HCT116 (cell line): ENCODE measurements at regions not wholly inside any gene's neighbourhood (a gene's known extent, or its start where the extent isn't known, plus 50 kb on each side); places are given as distances from the start of the nearest gene placed in this dataset.

Experiments used
- ATAC-seq: fragments of 200-7000 bp; cut with Tn5 transposase; 2 replicates; pipeline ENCODE4 v1.9.1; 2020; ENCODE audit warnings: mild to moderate bottlenecking, moderate library complexity
- BruUV-seq: library from RNA; stranded (reverse); fragments of 400-500 nt; replicated peaks from 2 replicates; lab custom pipeline; 2021; lab: Mats Ljungman, UMichigan
- CTCF ChIA-PET: fragments of 300-600 bp; sonication (Branson Sonifier 250); formaldehyde crosslinking; loops from one replicate; lab custom pipeline; 2021; ENCODE audit warnings: antibody characterized with exemption; lab: Charles Lee
- POLR2A ChIA-PET: fragments of 300-600, 350-600 bp; sonication (Branson Sonifier 250); formaldehyde crosslinking; loops from one replicate; lab custom pipeline; 2021; ENCODE audit warnings: antibody characterized with exemption; lab: Charles Lee
- RAD21 ChIA-PET, 2 experiments: fragments of 300-600 bp; sonication (Branson Sonifier 250); formaldehyde crosslinking; loops; one replicate each; lab custom pipeline; 2023; ENCODE audit warnings: low total read pairs in 2 of 2; ENCODE audit not compliant: uncharacterized antibody in 2 of 2, unreplicated experiment in 2 of 2, low non-redundant PET in 1 of 2; lab: Charles Lee
- DNase-seq: peaks from one replicate; pipeline ENCODE4 v3.0.0-alpha.2; 2010; ENCODE audit warnings: low read depth, low spot score
- H2AFZ ChIP-seq: fragments of 200-600 bp; shearing (Covaris generic), sonication (generic); 2 replicates; pipeline ENCODE4 v1.6.1; 2017; ENCODE audit warnings: low read depth, mixed run types, mixed read lengths, antibody characterized with exemption, low read length; ENCODE audit not compliant: poor library complexity, severe bottlenecking
- H3K27ac ChIP-seq: 2 replicates; pipeline ENCODE4 v1.5.1; 2012; ENCODE audit warnings: low read depth, low read length
- H3K27me3 ChIP-seq: fragments of 200-600 bp; sonication (generic); 2 replicates; pipeline ENCODE4 v1.6.1; 2016; ENCODE audit warnings: mixed run types, low read length, mixed read lengths; ENCODE audit not compliant: insufficient read depth
- H3K36me3 ChIP-seq, 2 experiments: fragments of 200-500 bp in 1 of 2; fragments of 200-600 bp in 1 of 2; sonication (Bioruptor generic) in 1 of 2; sonication (generic) in 1 of 2; 2 replicates each; pipeline versions ENCODE4 v1.5.1 to v1.6.1; 2014 to 2016; ENCODE audit warnings: low read length in 2 of 2, inconsistent platforms in 1 of 2, mixed read lengths in 1 of 2, mixed run types in 1 of 2; ENCODE audit not compliant: insufficient read depth in 2 of 2, control insufficient read depth in 1 of 2
- H3K4me1 ChIP-seq, 2 experiments: fragments of 200-600 bp in 1 of 2; sonication (generic) in 1 of 2; 2 replicates each; pipeline versions ENCODE4 v1.5.1 to v1.6.1; 2012 to 2017; ENCODE audit warnings: low read length in 2 of 2, inconsistent platforms in 1 of 2, mild to moderate bottlenecking in 1 of 2, mixed read lengths in 1 of 2, mixed run types in 1 of 2, moderate library complexity in 1 of 2; ENCODE audit not compliant: insufficient read depth in 2 of 2, control insufficient read depth in 1 of 2
- H3K4me2 ChIP-seq: fragments of 200-600 bp; sonication (generic); 2 replicates; pipeline ENCODE4 v1.6.1; 2017; ENCODE audit warnings: mixed run types, low read length, mixed read lengths
- H3K4me3 ChIP-seq, 2 experiments: fragments of 200-600 bp in 1 of 2; sonication (generic) in 1 of 2; replicated peaks in 1 of 2; 2 replicates each; pipeline ENCODE4 v1.5.1; 2011 to 2016; ENCODE audit warnings: low read length in 2 of 2, control low read depth in 1 of 2, low read depth in 1 of 2, mild to moderate bottlenecking in 1 of 2, mixed read lengths in 1 of 2, mixed run types in 1 of 2
- H3K79me2 ChIP-seq: fragments of 200-600 bp; sonication (generic); 2 replicates; pipeline ENCODE4 v1.6.1; 2017; ENCODE audit warnings: mild to moderate bottlenecking, mixed run types, low read length, moderate library complexity, mixed read lengths; ENCODE audit not compliant: insufficient read depth
- H3K9ac ChIP-seq: fragments of 200-600 bp; sonication (generic); 2 replicates; pipeline ENCODE4 v1.6.1; 2016; ENCODE audit warnings: low read length, mixed read lengths
- H3K9me2 ChIP-seq: fragments of 200-600 bp; sonication (generic), shearing (Covaris generic); 2 replicates; pipeline ENCODE4 v1.6.1; 2017; ENCODE audit warnings: mixed run types, mild to moderate bottlenecking, moderate library complexity; ENCODE audit not compliant: insufficient read depth
- H3K9me3 ChIP-seq, 2 experiments: fragments of 200-500 bp in 1 of 2; fragments of 200-600 bp in 1 of 2; sonication (Bioruptor generic) in 1 of 2; sonication (generic) in 1 of 2; 2 replicates each; pipeline ENCODE4 v1.6.1; 2014 to 2017; ENCODE audit warnings: low read length in 2 of 2, mixed read lengths in 2 of 2, inconsistent platforms in 1 of 2, low read depth in 1 of 2, mild to moderate bottlenecking in 1 of 2, mixed run types in 1 of 2, moderate library complexity in 1 of 2; ENCODE audit not compliant: control insufficient read depth in 1 of 2, insufficient read depth in 1 of 2
- H4K20me1 ChIP-seq: fragments of 200-600 bp; sonication (generic), shearing (Covaris generic); 2 replicates; pipeline ENCODE4 v1.6.1; 2017; ENCODE audit warnings: mixed run types, mild to moderate bottlenecking, moderate library complexity; ENCODE audit not compliant: insufficient read depth
- ELF1 ChIP-seq: IDR thresholded peaks from 2 replicates; pipeline ENCODE4 v1.6.1; 2012; ENCODE audit warnings: low read depth, borderline replicate concordance
- EZH2phosphoT487 ChIP-seq: fragments of 200-600 bp; IDR thresholded peaks from 2 replicates; pipeline ENCODE4 v1.6.1; 2018; ENCODE audit warnings: antibody characterized with exemption, borderline replicate concordance
- FOSL1 ChIP-seq: IDR thresholded peaks from 2 replicates; pipeline ENCODE4 v1.6.1; 2012; ENCODE audit warnings: low read depth
- JUND ChIP-seq: IDR thresholded peaks from 2 replicates; pipeline ENCODE4 v1.6.1; 2012
- POLR2A ChIP-seq: IDR thresholded peaks from 2 replicates; pipeline ENCODE4 v1.7.0; 2011; ENCODE audit warnings: borderline replicate concordance; ENCODE audit not compliant: insufficient read depth, insufficient read length; ENCODE audit errors: extremely low read depth
- POLR2AphosphoS5 ChIP-seq: IDR thresholded peaks from 2 replicates; pipeline ENCODE4 v1.6.1; 2011; ENCODE audit warnings: mild to moderate bottlenecking, low read depth, low read length, moderate library complexity
- RAD21 ChIP-seq: IDR thresholded peaks from 2 replicates; pipeline ENCODE4 v1.6.1; 2012; ENCODE audit warnings: low read depth, mild to moderate bottlenecking
- SP1 ChIP-seq: IDR thresholded peaks from 2 replicates; pipeline ENCODE4 v1.6.1; 2012; ENCODE audit warnings: low read depth
- SRF ChIP-seq: IDR thresholded peaks from 2 replicates; pipeline ENCODE4 v1.6.1; 2012; ENCODE audit warnings: low read depth
- ZFX ChIP-seq: fragments of 450-650 bp; IDR thresholded peaks from 2 replicates; pipeline ENCODE4 v1.6.1; 2017
- intact Hi-C: fragments of 100-400 bp; cut with micrococcal nuclease; formaldehyde crosslinking; loops from 2 replicates; pipeline ENCODE4 v1.10.0; 2022
- TF ChIP-seq, protein P1 (sequence below): IDR thresholded peaks from 2 replicates; pipeline ENCODE4 v1.6.1; 2012; ENCODE audit warnings: low read depth
- TF ChIP-seq, protein P2 (sequence below), 3 experiments: fragments of 200-600 bp in 1 of 3; sonication (generic) in 1 of 3; IDR thresholded peaks in 2 of 3; conservative IDR thresholded peaks in 1 of 3; 2 replicates each; pipeline ENCODE4 v1.5.1; 2012 to 2017; ENCODE audit warnings: low read depth in 2 of 3, low read length in 2 of 3, antibody characterized with exemption in 1 of 3, borderline replicate concordance in 1 of 3, control low read depth in 1 of 3, mild to moderate bottlenecking in 1 of 3, mixed read lengths in 1 of 3, mixed run types in 1 of 3, moderate library complexity in 1 of 3; ENCODE audit not compliant: insufficient read depth in 1 of 3
- TF ChIP-seq, protein P3 (sequence below): IDR thresholded peaks from 2 replicates; pipeline ENCODE4 v1.6.1; 2012

DNA sequence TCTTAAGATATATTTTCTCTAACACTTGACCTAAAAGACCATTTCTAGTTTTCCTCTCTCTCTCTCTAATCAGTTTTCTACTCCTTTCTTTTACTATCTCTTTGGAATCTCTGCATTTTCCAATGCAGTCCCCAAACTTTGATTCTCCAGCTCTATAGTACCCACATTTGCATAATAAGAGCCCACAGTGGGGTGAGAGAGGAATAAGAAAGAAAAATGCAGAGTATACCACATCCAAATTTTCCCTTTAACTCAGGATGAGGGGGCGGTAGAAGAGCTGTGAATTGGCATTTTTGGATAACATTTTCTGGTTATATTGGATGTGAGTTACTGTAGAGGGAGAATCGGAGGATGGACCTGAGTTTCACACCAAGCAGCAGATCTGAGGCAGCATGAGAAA, 74.4 kb upstream of the SOD3 start:
- ATAC-seq (no peak), DNase-seq (no peak)
- CTCF ChIA-PET, result no interaction called here
- Histone ChIP-seq H3K9me2 (no peaks in the 10 kb centered on the region), H2AFZ (no peak overlapping the region), H3K36me3 (no peaks in the 10 kb centered on the region), H3K9me3 (no peaks in the 10 kb centered on the region), H3K4me2 (no peak overlapping the region), H4K20me1 (no peaks in the 10 kb centered on the region), H3K27ac (no peak overlapping the region), H3K4me1 (no peaks in the 10 kb centered on the region), H3K4me3 (no peak overlapping the region), H3K9ac (no peak overlapping the region), H3K79me2 (no peaks in the 10 kb centered on the region), H3K27me3 (no peaks in the 10 kb centered on the region)
- POLR2A ChIA-PET, result no interaction called here
- RAD21 ChIA-PET, result no interaction called here
- no TSS peak for BruUV-seq
- intact Hi-C loops, result no loop called here
- TF ChIP-seq SRF (no peak), ZFX (no peak), FOSL1 (no peak), RAD21 (no peak), ELF1 (no peak)
- TF ChIP-seq, protein P1, sequence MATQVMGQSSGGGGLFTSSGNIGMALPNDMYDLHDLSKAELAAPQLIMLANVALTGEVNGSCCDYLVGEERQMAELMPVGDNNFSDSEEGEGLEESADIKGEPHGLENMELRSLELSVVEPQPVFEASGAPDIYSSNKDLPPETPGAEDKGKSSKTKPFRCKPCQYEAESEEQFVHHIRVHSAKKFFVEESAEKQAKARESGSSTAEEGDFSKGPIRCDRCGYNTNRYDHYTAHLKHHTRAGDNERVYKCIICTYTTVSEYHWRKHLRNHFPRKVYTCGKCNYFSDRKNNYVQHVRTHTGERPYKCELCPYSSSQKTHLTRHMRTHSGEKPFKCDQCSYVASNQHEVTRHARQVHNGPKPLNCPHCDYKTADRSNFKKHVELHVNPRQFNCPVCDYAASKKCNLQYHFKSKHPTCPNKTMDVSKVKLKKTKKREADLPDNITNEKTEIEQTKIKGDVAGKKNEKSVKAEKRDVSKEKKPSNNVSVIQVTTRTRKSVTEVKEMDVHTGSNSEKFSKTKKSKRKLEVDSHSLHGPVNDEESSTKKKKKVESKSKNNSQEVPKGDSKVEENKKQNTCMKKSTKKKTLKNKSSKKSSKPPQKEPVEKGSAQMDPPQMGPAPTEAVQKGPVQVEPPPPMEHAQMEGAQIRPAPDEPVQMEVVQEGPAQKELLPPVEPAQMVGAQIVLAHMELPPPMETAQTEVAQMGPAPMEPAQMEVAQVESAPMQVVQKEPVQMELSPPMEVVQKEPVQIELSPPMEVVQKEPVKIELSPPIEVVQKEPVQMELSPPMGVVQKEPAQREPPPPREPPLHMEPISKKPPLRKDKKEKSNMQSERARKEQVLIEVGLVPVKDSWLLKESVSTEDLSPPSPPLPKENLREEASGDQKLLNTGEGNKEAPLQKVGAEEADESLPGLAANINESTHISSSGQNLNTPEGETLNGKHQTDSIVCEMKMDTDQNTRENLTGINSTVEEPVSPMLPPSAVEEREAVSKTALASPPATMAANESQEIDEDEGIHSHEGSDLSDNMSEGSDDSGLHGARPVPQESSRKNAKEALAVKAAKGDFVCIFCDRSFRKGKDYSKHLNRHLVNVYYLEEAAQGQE, result no peak

DNA sequence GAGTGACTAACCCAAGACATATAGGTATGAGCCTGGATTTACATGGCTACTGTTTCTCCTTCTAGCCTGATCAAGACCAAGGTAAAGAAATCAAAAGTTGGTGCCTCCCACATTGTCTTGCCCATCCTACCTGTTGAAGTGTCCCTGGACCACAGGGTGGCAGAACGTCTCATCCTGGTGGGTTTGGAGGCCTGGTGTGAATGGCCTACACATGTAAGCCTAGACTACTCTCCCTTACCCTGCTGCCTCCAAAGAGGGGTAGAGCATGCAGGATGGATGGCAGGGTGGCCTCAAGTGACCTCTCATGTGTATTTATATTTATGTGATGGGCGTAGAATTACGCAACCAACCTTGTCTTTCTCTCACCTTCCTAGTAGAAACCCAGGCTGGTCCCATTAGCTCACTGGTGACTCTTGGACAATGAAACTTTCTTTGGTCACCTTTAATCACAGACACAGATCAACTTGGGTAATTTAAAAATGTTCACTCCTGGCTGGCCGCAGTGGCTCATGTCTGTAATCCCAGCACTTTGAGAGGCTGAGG, 73.3 kb upstream of the SOD3 start:
- Histone ChIP-seq H3K4me1 (no peaks in the 10 kb centered on the region), H4K20me1 (no peaks in the 10 kb centered on the region), H3K4me2 (no peak overlapping the region), H3K9ac (no peak overlapping the region), H3K27me3 (no peaks in the 10 kb centered on the region; the same call in none of the 2 replicates), H3K36me3 (no peaks in the 10 kb centered on the region), H3K9me3 (no peaks in the 10 kb centered on the region), H2AFZ (no peak overlapping the region), H3K27ac (no peak overlapping the region), H3K4me3 (no peak overlapping the region), H3K9me2 (no peaks in the 10 kb centered on the region), H3K79me2 (no peaks in the 10 kb centered on the region)
- intact Hi-C loops, result no loop called here
- ChIA-PET RAD21 (no interaction called here), POLR2A (no interaction called here), CTCF (no interaction called here)
- no peak for DNase-seq
- TF ChIP-seq POLR2AphosphoS5 (no peak), JUND (no peak), POLR2A (no peak), SP1 (no peak), ZFX (no peak), EZH2phosphoT487 (no peak)
- TF ChIP-seq, protein P2, sequence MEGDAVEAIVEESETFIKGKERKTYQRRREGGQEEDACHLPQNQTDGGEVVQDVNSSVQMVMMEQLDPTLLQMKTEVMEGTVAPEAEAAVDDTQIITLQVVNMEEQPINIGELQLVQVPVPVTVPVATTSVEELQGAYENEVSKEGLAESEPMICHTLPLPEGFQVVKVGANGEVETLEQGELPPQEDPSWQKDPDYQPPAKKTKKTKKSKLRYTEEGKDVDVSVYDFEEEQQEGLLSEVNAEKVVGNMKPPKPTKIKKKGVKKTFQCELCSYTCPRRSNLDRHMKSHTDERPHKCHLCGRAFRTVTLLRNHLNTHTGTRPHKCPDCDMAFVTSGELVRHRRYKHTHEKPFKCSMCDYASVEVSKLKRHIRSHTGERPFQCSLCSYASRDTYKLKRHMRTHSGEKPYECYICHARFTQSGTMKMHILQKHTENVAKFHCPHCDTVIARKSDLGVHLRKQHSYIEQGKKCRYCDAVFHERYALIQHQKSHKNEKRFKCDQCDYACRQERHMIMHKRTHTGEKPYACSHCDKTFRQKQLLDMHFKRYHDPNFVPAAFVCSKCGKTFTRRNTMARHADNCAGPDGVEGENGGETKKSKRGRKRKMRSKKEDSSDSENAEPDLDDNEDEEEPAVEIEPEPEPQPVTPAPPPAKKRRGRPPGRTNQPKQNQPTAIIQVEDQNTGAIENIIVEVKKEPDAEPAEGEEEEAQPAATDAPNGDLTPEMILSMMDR (IDR thresholded peaks at IDR 0.05 in 2 of 3, conservative IDR thresholded peaks at IDR 0.05 in 1 of 3; ENCODE audit: borderline replicate concordance in 1 of 3, insufficient read depth in 1 of 3, low read depth in 2 of 3, low read length in 2 of 3), result 0 out of 6 replicates have a peak, but pooled peaks of 1 of the 3 experiments have one; percentile 2
- TF ChIP-seq, protein P3, sequence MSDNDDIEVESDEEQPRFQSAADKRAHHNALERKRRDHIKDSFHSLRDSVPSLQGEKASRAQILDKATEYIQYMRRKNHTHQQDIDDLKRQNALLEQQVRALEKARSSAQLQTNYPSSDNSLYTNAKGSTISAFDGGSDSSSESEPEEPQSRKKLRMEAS, result no peak
- BruUV-seq, result no TSS peak
- peak; percentile 49 for ATAC-seq
